IMR-90 (cell line): ENCODE measurements at regions not wholly inside any gene's neighbourhood (a gene's known extent, or its start where the extent isn't known, plus 50 kb on each side); places are given as distances from the start of the nearest gene placed in this dataset.

Experiments used
- ATAC-seq: fragments of 200-7000 bp; cut with Tn5 transposase; 2 replicates; pipeline ENCODE4 v1.9.1; 2020; ENCODE audit warnings: low read depth, mild to moderate bottlenecking, moderate library complexity
- BruUV-seq: library from RNA; stranded (reverse); fragments of 400-500 nt; replicated peaks from 2 replicates; lab custom pipeline; 2021; lab: Mats Ljungman, UMichigan
- CTCF ChIA-PET: fragments of 300-600 bp; formaldehyde crosslinking; extraction: SDS; loops from one replicate; lab custom pipeline; 2021; ENCODE audit warnings: antibody characterized with exemption; lab: Yijun Ruan, JAX
- POLR2A ChIA-PET: fragments of 300-600 bp; sonication (Branson Sonifier 250); formaldehyde crosslinking; loops from one replicate; lab custom pipeline; 2022; ENCODE audit warnings: antibody characterized with exemption; ENCODE audit not compliant: unreplicated experiment; lab: Charles Lee
- DNase-seq: peaks from one replicate; pipeline ENCODE4 v3.0.0; 2013
- H2AFZ ChIP-seq: replicated peaks from 2 replicates; pipeline ENCODE3; 2013; ENCODE audit warnings: low read length, mild to moderate bottlenecking; ENCODE audit not compliant: poor library complexity
- H2AK5ac ChIP-seq: 2 replicates; pipeline ENCODE4 v1.6.1; 2013; ENCODE audit warnings: low read depth, low read length, inconsistent platforms
- H2AK9ac ChIP-seq: replicated peaks from 2 replicates; pipeline ENCODE3; 2013; ENCODE audit warnings: mild to moderate bottlenecking, low read depth, low read length, moderate library complexity; ENCODE audit not compliant: poor library complexity
- H2BK120ac ChIP-seq: 2 replicates; pipeline ENCODE4 v1.6.1; 2013; ENCODE audit warnings: low read depth, low read length, inconsistent platforms
- H2BK15ac ChIP-seq: 3 replicates; pipeline ENCODE4 v1.6.1; 2013; ENCODE audit warnings: low read depth, low read length, inconsistent platforms
- H2BK20ac ChIP-seq: 2 replicates; pipeline ENCODE4 v1.6.1; 2013; ENCODE audit warnings: low read depth, mild to moderate bottlenecking, inconsistent platforms, low read length, moderate library complexity
- H2BK5ac ChIP-seq: 2 replicates; pipeline ENCODE4 v1.6.1; 2013; ENCODE audit warnings: mild to moderate bottlenecking, low read depth, low read length, inconsistent platforms; ENCODE audit not compliant: poor library complexity, severe bottlenecking
- H3K14ac ChIP-seq: replicated peaks from 2 replicates; pipeline ENCODE4 v1.6.1; 2013; ENCODE audit warnings: low read depth, low read length, inconsistent platforms
- H3K18ac ChIP-seq: 2 replicates; pipeline ENCODE4 v1.6.1; 2013; ENCODE audit warnings: low read depth, low read length, control low read depth
- H3K23ac ChIP-seq: 2 replicates; pipeline ENCODE4 v1.6.1; 2013; ENCODE audit warnings: low read depth, low read length, inconsistent platforms
- H3K27ac ChIP-seq: 2 replicates; pipeline ENCODE4 v1.5.1; 2013; ENCODE audit warnings: mild to moderate bottlenecking, control low read depth, low read length; ENCODE audit not compliant: insufficient read depth
- H3K27me3 ChIP-seq: 2 replicates; pipeline ENCODE4 v1.6.1; 2013; ENCODE audit warnings: low read length; ENCODE audit not compliant: control insufficient read depth, insufficient read depth
- H3K36me3 ChIP-seq: 2 replicates; pipeline ENCODE4 v1.6.1; 2013; ENCODE audit warnings: low read length, mixed read lengths; ENCODE audit not compliant: control insufficient read depth, insufficient read depth
- H3K4ac ChIP-seq: 2 replicates; pipeline ENCODE4 v1.6.1; 2013; ENCODE audit warnings: low read depth, low read length, inconsistent platforms
- H3K4me1 ChIP-seq: 2 replicates; pipeline ENCODE4 v1.6.1; 2013; ENCODE audit warnings: low read length, mixed read lengths; ENCODE audit not compliant: control insufficient read depth, insufficient read depth
- H3K4me2 ChIP-seq: 2 replicates; pipeline ENCODE4 v1.6.1; 2013; ENCODE audit warnings: low read depth, mild to moderate bottlenecking, control low read depth, low read length, moderate library complexity
- H3K4me3 ChIP-seq: 2 replicates; pipeline ENCODE4 v1.5.1; 2013; ENCODE audit warnings: low read depth, mild to moderate bottlenecking, control low read depth, low read length, moderate library complexity; ENCODE audit not compliant: insufficient read depth
- H3K56ac ChIP-seq: 2 replicates; pipeline ENCODE4 v1.6.1; 2013; ENCODE audit warnings: low read length, inconsistent platforms; ENCODE audit not compliant: insufficient read depth; ENCODE audit errors: extremely low read depth
- H3K79me1 ChIP-seq, 2 experiments: 2 replicates each; pipeline ENCODE4 v1.6.1; 2013; ENCODE audit warnings: low read length in 2 of 2, inconsistent platforms in 1 of 2, low read depth in 1 of 2
- H3K9ac ChIP-seq: 2 replicates; pipeline ENCODE4 v1.6.1; 2013; ENCODE audit warnings: low read depth, low read length, control low read depth
- H3K9me1 ChIP-seq: 2 replicates; pipeline ENCODE4 v1.6.1; 2013; ENCODE audit warnings: low read length, inconsistent platforms; ENCODE audit not compliant: insufficient read depth
- H3K9me3 ChIP-seq: 2 replicates; pipeline ENCODE4 v1.6.1; 2013; ENCODE audit warnings: low read length; ENCODE audit not compliant: control insufficient read depth, insufficient read depth
- H4K20me1 ChIP-seq: 2 replicates; pipeline ENCODE4 v1.6.1; 2013; ENCODE audit warnings: low read length, inconsistent platforms; ENCODE audit not compliant: insufficient read depth
- H4K5ac ChIP-seq: 2 replicates; pipeline ENCODE4 v1.6.1; 2013; ENCODE audit warnings: mild to moderate bottlenecking, low read depth, low read length, control low read depth
- H4K8ac ChIP-seq, 2 experiments: 2 replicates each; pipeline ENCODE4 v1.6.1; 2013; ENCODE audit warnings: low read depth in 2 of 2, low read length in 2 of 2, control low read depth in 1 of 2, inconsistent platforms in 1 of 2
- H4K91ac ChIP-seq: 2 replicates; pipeline ENCODE4 v1.6.1; 2013; ENCODE audit warnings: low read depth, low read length, inconsistent platforms; ENCODE audit not compliant: insufficient read depth
- BHLHE40 ChIP-seq: fragments of 150-350 bp; IDR thresholded peaks from 2 replicates; pipeline ENCODE4 v1.6.1; 2016; ENCODE audit warnings: mild to moderate bottlenecking, low read depth, low read length
- CEBPB ChIP-seq: IDR thresholded peaks from 2 replicates; pipeline ENCODE4 v1.6.1; 2012; ENCODE audit warnings: low read depth, low read length, improper control_type of control experiment
- CHD1 ChIP-seq: IDR thresholded peaks from 2 replicates; pipeline ENCODE4 v1.6.1; 2012; ENCODE audit warnings: low read depth, low read length, improper control_type of control experiment
- CTCF ChIP-seq: conservative IDR thresholded peaks from 2 replicates; pipeline ENCODE4 v1.5.1; 2012; ENCODE audit warnings: mild to moderate bottlenecking, low read depth, low read length, improper control_type of control experiment
- ELK1 ChIP-seq: fragments of 150-350 bp; IDR thresholded peaks from 2 replicates; pipeline ENCODE4 v1.6.1; 2016; ENCODE audit warnings: low read depth, mild to moderate bottlenecking, low read length, moderate library complexity, borderline replicate concordance
- FOS ChIP-seq: fragments of 150-350 bp; IDR thresholded peaks from 2 replicates; pipeline ENCODE4 v1.6.1; 2016; ENCODE audit warnings: low read depth, low read length
- MAFK ChIP-seq: IDR thresholded peaks from 2 replicates; pipeline ENCODE4 v1.6.1; 2012; ENCODE audit warnings: low read depth, low read length, improper control_type of control experiment
- MAZ ChIP-seq: IDR thresholded peaks from 2 replicates; pipeline ENCODE4 v1.6.1; 2012; ENCODE audit warnings: low read depth, mild to moderate bottlenecking, low read length, improper control_type of control experiment, moderate library complexity, borderline replicate concordance
- MXI1 ChIP-seq: IDR thresholded peaks from 2 replicates; pipeline ENCODE4 v1.6.1; 2012; ENCODE audit warnings: low read depth, mild to moderate bottlenecking, low read length, moderate library complexity, borderline replicate concordance
- NFE2L2 ChIP-seq: fragments of 150-350 bp; IDR thresholded peaks from 2 replicates; pipeline ENCODE4 v1.6.1; 2016; ENCODE audit warnings: low read depth, mild to moderate bottlenecking, low read length
- POLR2A ChIP-seq: IDR thresholded peaks from 2 replicates; pipeline ENCODE4 v1.6.1; 2012; ENCODE audit warnings: mild to moderate bottlenecking, low read depth, low read length
- RAD21 ChIP-seq: IDR thresholded peaks from 2 replicates; pipeline ENCODE4 v1.6.1; 2012; ENCODE audit warnings: low read length, improper control_type of control experiment
- RCOR1 ChIP-seq: IDR thresholded peaks from 2 replicates; pipeline ENCODE4 v1.6.1; 2012; ENCODE audit warnings: mild to moderate bottlenecking, low read length, improper control_type of control experiment; ENCODE audit not compliant: insufficient replicate concordance
- RFX5 ChIP-seq: IDR thresholded peaks from 2 replicates; pipeline ENCODE4 v1.8.0; 2012; ENCODE audit warnings: low read depth, mild to moderate bottlenecking, low read length, moderate library complexity
- SMC3 ChIP-seq: fragments of 150-350 bp; IDR thresholded peaks from 2 replicates; pipeline ENCODE4 v1.6.1; 2016; ENCODE audit warnings: low read depth, mild to moderate bottlenecking, antibody characterized with exemption, low read length, moderate library complexity
- WGBS, 2 experiments: methylation state at CpG; one replicate each; pipeline versions ENCODE4 v1.1.5 to v1.1.7; 2013; ENCODE audit warnings: missing lambda C conversion rate in 2 of 2; ENCODE audit not compliant: insufficient read length in 1 of 2; ENCODE audit errors: extremely low coverage in 2 of 2; 5-methylcytosine and 5-hydroxymethylcytosine counted together
- dilution Hi-C: fragments of 300-500 bp; cut with HindIII; formaldehyde crosslinking; loops from one replicate; pipeline ENCODE4 v1.14.3; 2018; ENCODE audit warnings: low sequenced_read_pairs; ENCODE audit not compliant: unreplicated experiment
- in situ Hi-C: fragments of 300-500 bp; cut with MboI; formaldehyde crosslinking; loops from 3 replicates; pipeline ENCODE4 v1.14.3; 2019; ENCODE audit warnings: low sequenced_read_pairs, inconsistent platforms, mixed read lengths
- intact Hi-C: fragments of 100-400 bp; cut with micrococcal nuclease; formaldehyde crosslinking; loops from 2 replicates; pipeline ENCODE4 v1.10.0; 2022
- TF ChIP-seq, protein P1 (sequence below): fragments of 150-350 bp; IDR thresholded peaks from 2 replicates; pipeline ENCODE4 v1.6.1; 2017; ENCODE audit warnings: mild to moderate bottlenecking, antibody characterized with exemption, low read length, low read depth

- ATAC-seq (no peak), DNase-seq (no peak)
- Histone ChIP-seq H3K23ac (no peak overlapping the region), H3K79me1 (no peaks in the 10 kb centered on the region), H2BK5ac (no peak overlapping the region), H3K4ac (no peak overlapping the region), H3K9me1 (no peaks in the 10 kb centered on the region), H3K27me3 (peaks cover 2% of the 10 kb centered on the region; the same call in 1 of the 2 replicates), H3K56ac (no peak overlapping the region), H4K20me1 (no peaks in the 10 kb centered on the region), H4K5ac (no peak overlapping the region), H3K9me3 (no peaks in the 10 kb centered on the region), H2AK5ac (no peak overlapping the region), H3K36me3 (no peaks in the 10 kb centered on the region), H4K91ac (no peak overlapping the region), H3K14ac (no peak overlapping the region), H2BK120ac (no peak overlapping the region), H2AK9ac (no peak overlapping the region), H2BK15ac (no peak overlapping the region), H2BK20ac (no peak overlapping the region), H2AFZ (no peak overlapping the region), H3K4me3 (no peak overlapping the region), H3K18ac (no peak overlapping the region), H3K27ac (no peak overlapping the region), H4K8ac (no peak overlapping the region), H3K4me2 (no peak overlapping the region), H3K9ac (no peak overlapping the region), H3K4me1 (no peaks in the 10 kb centered on the region)
- no peak for TF ChIP-seq MAZ
- TF ChIP-seq ELK1: no peak
- no peak for TF ChIP-seq SMC3
- TF ChIP-seq FOS: no peak
- no peak for TF ChIP-seq POLR2A
- TF ChIP-seq BHLHE40: no peak
- TF ChIP-seq CTCF: no peak
- no peak for TF ChIP-seq NFE2L2
- TF ChIP-seq, protein P1, sequence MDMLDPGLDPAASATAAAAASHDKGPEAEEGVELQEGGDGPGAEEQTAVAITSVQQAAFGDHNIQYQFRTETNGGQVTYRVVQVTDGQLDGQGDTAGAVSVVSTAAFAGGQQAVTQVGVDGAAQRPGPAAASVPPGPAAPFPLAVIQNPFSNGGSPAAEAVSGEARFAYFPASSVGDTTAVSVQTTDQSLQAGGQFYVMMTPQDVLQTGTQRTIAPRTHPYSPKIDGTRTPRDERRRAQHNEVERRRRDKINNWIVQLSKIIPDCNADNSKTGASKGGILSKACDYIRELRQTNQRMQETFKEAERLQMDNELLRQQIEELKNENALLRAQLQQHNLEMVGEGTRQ: no peak
- no peak for TF ChIP-seq RFX5
- no peak for TF ChIP-seq RCOR1
- TF ChIP-seq RAD21: no peak
- no peak for TF ChIP-seq MXI1
- no peak for TF ChIP-seq CHD1
- no peak for TF ChIP-seq MAFK
- TF ChIP-seq CEBPB: no peak
- in situ Hi-C loops: no loop called here
- dilution Hi-C loops: no loop called here
- CTCF ChIA-PET: no interaction called here
- POLR2A ChIA-PET: no interaction called here
- intact Hi-C loops: no loop called here
- WGBS, 2 experiments: 20% methylated on average over 4 of the region's 9 CpGs; no CpG with 5 or more reads in 1 of the 2 experiments
- BruUV-seq: no TSS peak
Measured at GRCh38 chr7:155145477-155146255, 75.5 kb downstream of the HTR5A start.
